GM04504 (cell line): ENCODE measurements at regions not wholly inside any gene's neighbourhood (a gene's known extent, or its start where the extent isn't known, plus 50 kb on each side); places are given as distances from the start of the nearest gene placed in this dataset.
A peak's percentile ranks its signal among the peaks of the same experiment; 100 is the strongest.
"Not testable (repeated sequence)": the region's sequence is repeated elsewhere in the genome, so short reads cannot be mapped to it uniquely, and the experiment has no call there.

Experiments used
- DNase-seq: peaks from one replicate; pipeline ENCODE4 v3.0.0-alpha.2; 2012; ENCODE audit warnings: low read depth

- DNase-seq = no peak
Measured at GRCh38 chr4:91653067-91653466, 650.7 kb upstream of the GRID2 start.

GRCh38 chr4:91681091-91681490 is 622.7 kb upstream of the GRID2 start:
- no peak for DNase-seq

GRCh38 chr4:91681544-91681943 is 622.2 kb upstream of the GRID2 start:
- no peak for DNase-seq

- no peak for DNase-seq
Measured at GRCh38 chr4:91684955-91685354, 618.8 kb upstream of the GRID2 start.

GRCh38 chr4:91688413-91688812 is 615.4 kb upstream of the GRID2 start:
- DNase-seq = no peak

- DNase-seq = not testable (repeated sequence)
Measured at GRCh38 chr4:91699691-91700090, 604.1 kb upstream of the GRID2 start.

- no peak for DNase-seq
Measured at GRCh38 chr4:91729851-91730250, 573.9 kb upstream of the GRID2 start.

- no peak for DNase-seq
Measured at GRCh38 chr4:91734682-91735081, 569.1 kb upstream of the GRID2 start.

- DNase-seq = not testable (repeated sequence)
Measured at GRCh38 chr4:91738831-91739230, 564.9 kb upstream of the GRID2 start.

- no peak for DNase-seq
Measured at GRCh38 chr4:91746551-91746950, 557.2 kb upstream of the GRID2 start.

GRCh38 chr4:91751961-91752360 is 551.8 kb upstream of the GRID2 start:
- DNase-seq = no peak

- DNase-seq = no peak
Measured at GRCh38 chr4:91754716-91755115, 549.0 kb upstream of the GRID2 start.

- no peak for DNase-seq
Measured at GRCh38 chr4:91758487-91758886, 545.3 kb upstream of the GRID2 start.

- no peak for DNase-seq
Measured at GRCh38 chr4:91764085-91764484, 539.7 kb upstream of the GRID2 start.

GRCh38 chr4:91769912-91770311 is 533.9 kb upstream of the GRID2 start:
- no peak for DNase-seq

- DNase-seq = not testable (repeated sequence)
Measured at GRCh38 chr4:91791631-91792030, 512.1 kb upstream of the GRID2 start.

GRCh38 chr4:91795947-91796346 is 507.8 kb upstream of the GRID2 start:
- no peak for DNase-seq

- DNase-seq = no peak
Measured at GRCh38 chr4:91812319-91812718, 491.4 kb upstream of the GRID2 start.

GRCh38 chr4:91824773-91825172 is 479.0 kb upstream of the GRID2 start:
- DNase-seq = no peak

- DNase-seq = peak; percentile 7
Measured at GRCh38 chr4:91826186-91826585, 477.6 kb upstream of the GRID2 start.

- DNase-seq = no peak
Measured at GRCh38 chr4:91827914-91828313, 475.9 kb upstream of the GRID2 start.

- DNase-seq = no peak
Measured at GRCh38 chr4:91829531-91829930, 474.2 kb upstream of the GRID2 start.

GRCh38 chr4:91830681-91831395 is 472.9 kb upstream of the GRID2 start:
- DNase-seq = no peak

- DNase-seq = peak; percentile 11
Measured at GRCh38 chr4:91837608-91838029, 466.1 kb upstream of the GRID2 start.
